GM12891 (cell line): ENCODE measurements at regions not wholly inside any gene's neighbourhood (a gene's known extent, or its start where the extent isn't known, plus 50 kb on each side); places are given as distances from the start of the nearest gene placed in this dataset.

Source experiments
- DNase-seq: peaks from one replicate; pipeline ENCODE4 v3.0.0; 2011; ENCODE audit warnings: low spot score; ENCODE audit not compliant: insufficient read length
- FAIRE-seq: peaks from 2 replicates; lab custom pipeline; 2011; peaks lifted over from hg19 to GRCh38; lab: Jason Lieb, UNC
- PAX5 ChIP-seq: IDR thresholded peaks from 2 replicates; pipeline ENCODE4 v1.6.1; 2011; ENCODE audit warnings: low read length, moderate library complexity, mild to moderate bottlenecking; ENCODE audit not compliant: insufficient read depth, severe bottlenecking
- POLR2A ChIP-seq: IDR thresholded peaks from 2 replicates; pipeline ENCODE4 v1.6.1; 2011; ENCODE audit warnings: low read depth, low read length, control low read depth
- POLR2AphosphoS5 ChIP-seq: IDR thresholded peaks from 2 replicates; pipeline ENCODE4 v1.6.1; 2011; ENCODE audit warnings: low read depth, low read length, control low read depth
- POU2F2 ChIP-seq: IDR thresholded peaks from 2 replicates; pipeline ENCODE4 v1.6.1; 2011; ENCODE audit warnings: low read depth, mild to moderate bottlenecking, control low read depth, low read length, moderate library complexity
- SPI1 ChIP-seq: IDR thresholded peaks from 2 replicates; pipeline ENCODE4 v1.6.1; 2011; ENCODE audit warnings: low read depth, low read length, control low read depth
- TAF1 ChIP-seq: IDR thresholded peaks from 2 replicates; pipeline ENCODE4 v1.6.1; 2011; ENCODE audit warnings: low read depth, low read length, control low read depth

GRCh38 chr5:92394936-92395335, 1011.8 kb upstream of the ARRDC3 start:
- TF ChIP-seq TAF1 (no peak), POU2F2 (no peak)
- FAIRE-seq (no peak), DNase-seq (no peak)

DNA sequence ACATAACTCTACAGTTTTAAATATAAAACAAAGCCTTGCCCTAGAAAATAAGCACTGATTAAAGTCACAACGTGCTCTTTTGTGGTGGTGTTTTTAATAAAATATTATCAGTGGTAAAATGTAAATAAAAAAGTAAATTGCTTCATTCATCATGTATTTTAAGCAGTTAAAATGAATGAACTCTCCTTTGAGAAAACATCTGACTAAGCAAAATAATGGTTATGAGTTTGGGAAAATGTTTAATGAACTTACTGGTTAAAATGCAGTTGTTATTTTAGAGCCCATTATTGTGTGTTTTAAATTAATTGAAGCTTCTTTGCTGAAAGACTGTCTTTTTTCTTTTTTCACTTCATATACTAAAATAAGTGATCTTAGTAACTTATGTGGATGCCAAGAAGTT, 1007.5 kb upstream of the ARRDC3 start:
- no peak for FAIRE-seq
- no peak for DNase-seq
- TF ChIP-seq POLR2A (no peak), SPI1 (no peak), PAX5 (no peak), TAF1 (no peak), POU2F2 (no peak), POLR2AphosphoS5 (no peak)

DNA sequence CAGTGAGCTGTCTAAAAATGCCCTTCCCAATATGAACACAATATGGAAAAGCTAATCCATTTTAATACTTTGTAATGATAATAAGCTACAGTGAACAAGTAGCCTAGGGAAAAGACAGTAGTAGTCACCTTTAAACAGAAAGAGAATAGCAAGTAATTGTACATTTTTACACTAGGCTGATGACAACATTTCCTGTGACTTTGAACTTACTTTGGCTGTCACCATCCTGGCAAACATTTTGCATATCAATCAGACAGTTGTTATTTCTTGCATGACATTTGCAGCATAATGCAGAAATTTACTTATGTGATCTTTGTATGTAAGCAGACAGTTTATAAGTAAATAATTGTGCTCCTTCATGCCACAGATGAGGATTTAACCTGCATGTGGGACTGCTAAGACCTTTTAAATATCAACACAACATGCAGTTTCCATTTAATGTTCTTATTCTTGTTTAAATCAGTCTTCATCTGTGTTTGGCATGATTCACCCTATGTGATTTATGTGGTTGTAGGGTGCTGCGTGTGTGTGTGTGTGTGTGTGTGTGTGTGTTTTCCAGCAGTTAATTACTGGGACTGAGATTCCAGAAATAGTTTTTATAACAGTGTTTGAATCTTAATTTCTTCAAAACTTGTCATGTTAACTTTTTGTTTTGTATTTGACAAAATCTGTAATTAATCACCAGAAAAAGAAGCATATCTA, 997.1 kb upstream of the ARRDC3 start:
- DNase-seq, result no peak
- FAIRE-seq, result no peak
- TF ChIP-seq POU2F2, result no peak
- TF ChIP-seq PAX5, result no peak
- no peak for TF ChIP-seq SPI1
- TF ChIP-seq TAF1, result no peak
- TF ChIP-seq POLR2AphosphoS5, result no peak
- no peak for TF ChIP-seq POLR2A

DNA sequence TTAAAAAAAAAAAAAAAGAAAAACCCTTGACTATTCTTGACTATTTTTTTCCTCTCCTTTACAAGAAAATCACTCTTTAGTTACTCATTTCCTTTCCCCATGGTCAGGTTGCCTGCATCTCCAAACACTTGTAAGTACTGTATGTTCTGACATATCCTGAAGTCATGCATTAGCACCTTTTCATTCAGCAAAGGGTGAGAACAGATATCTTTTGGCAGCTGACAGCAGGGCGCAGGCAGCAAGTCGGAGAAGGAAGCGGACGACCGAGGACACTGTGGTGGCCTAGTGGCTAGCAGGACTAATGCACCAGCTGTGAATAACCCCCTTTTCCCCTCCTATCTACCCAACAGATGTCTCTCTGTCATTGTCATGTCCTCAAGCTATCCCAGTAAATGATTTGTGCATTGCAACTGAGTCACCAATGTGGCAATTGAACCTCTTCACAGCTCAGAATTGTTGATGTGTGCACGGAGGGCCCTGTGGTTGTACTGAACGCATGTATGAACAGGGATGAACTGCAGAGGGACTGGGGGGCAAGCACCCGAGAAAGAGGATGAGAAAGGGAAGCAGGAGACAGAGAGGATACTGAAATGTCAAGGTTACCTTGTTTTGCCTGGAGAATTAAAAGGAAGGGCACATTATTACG, 996.0 kb upstream of the ARRDC3 start:
- TF ChIP-seq SPI1 (no peak), PAX5 (no peak), POLR2AphosphoS5 (no peak), POLR2A (no peak), POU2F2 (no peak), TAF1 (no peak)
- no peak for FAIRE-seq
- no peak for DNase-seq

GRCh38 chr5:92374859-92375258, 991.7 kb upstream of the ARRDC3 start:
- no peak for TF ChIP-seq SPI1
- no peak for TF ChIP-seq TAF1
- no peak for TF ChIP-seq PAX5
- TF ChIP-seq POLR2A, result no peak
- no peak for TF ChIP-seq POU2F2
- TF ChIP-seq POLR2AphosphoS5, result no peak
- FAIRE-seq (no peak), DNase-seq (no peak)

DNA sequence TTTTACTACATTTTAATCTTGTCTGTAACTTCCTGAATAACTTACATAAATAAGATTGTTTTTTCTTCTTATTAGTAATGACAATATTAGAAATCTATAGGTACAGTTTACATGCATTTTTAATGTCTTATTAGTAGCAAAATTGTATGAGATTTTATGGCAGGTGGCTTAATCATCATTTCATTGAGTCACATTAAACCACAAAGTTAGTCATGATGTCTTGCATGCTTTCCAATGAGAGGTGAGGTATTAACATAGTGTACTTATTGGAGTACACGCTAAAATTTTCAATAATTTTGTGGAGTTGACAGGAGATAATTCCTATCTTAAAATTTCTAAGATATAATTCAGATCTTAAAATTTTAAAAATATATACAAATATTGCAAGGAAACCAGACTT, 989.6 kb upstream of the ARRDC3 start:
- no peak for FAIRE-seq
- DNase-seq, result no peak
- TF ChIP-seq PAX5 (no peak), POU2F2 (no peak), TAF1 (no peak), SPI1 (no peak), POLR2A (no peak), POLR2AphosphoS5 (no peak)

DNA sequence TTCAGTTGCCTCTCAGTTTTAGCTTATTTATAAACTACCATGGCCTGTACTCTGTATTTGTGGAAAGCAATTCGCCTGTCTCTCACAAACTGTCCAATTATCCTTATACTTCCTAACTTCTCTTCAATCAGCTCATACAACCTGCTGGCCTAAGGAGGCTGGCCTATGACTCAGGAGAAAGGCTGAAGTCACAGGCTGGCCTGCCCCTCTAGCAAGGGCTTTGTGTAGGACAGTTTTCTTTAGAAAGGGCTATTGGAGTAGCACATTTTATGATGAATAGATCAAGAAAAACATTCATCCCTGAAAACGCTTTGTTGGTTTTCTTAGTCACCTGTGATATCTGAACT, 988.7 kb upstream of the ARRDC3 start:
- no peak for FAIRE-seq
- DNase-seq, result no peak
- no peak for TF ChIP-seq SPI1
- TF ChIP-seq PAX5, result no peak
- TF ChIP-seq TAF1, result no peak

DNA sequence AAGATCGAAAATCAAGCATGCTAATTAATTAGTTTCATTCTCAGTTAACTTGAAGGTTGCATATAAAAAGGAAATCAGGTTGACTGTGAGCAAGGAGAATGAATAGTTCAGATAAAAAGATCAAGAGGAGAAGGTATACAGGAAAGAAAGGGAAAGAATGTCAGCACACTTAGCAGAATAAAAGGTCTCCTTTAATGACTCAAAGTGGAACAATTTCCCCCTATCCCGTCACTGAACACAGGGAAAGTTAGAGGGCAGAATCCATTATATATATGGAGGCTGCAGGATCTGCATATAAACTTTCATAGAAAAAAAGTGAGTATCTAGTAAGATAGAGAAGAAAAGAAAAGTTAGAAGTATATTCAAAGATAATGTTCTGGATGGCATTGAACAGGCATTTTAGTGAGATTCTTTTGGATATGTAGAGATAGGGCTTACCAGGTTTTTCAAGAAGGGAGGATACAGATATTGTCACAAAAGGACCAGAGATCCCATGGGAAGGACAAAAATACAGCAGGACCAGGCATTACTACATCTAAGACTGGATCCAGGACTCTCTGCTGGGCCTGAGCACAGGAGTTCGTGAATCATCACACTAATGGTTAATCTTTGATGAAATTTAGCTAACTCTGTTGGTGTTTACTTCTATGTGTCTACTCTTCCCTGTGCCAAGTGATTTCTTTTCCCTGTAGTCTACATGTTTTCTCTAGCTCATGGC, 988.2 kb upstream of the ARRDC3 start:
- DNase-seq (no peak), FAIRE-seq (no peak)
- no peak for TF ChIP-seq SPI1

DNA sequence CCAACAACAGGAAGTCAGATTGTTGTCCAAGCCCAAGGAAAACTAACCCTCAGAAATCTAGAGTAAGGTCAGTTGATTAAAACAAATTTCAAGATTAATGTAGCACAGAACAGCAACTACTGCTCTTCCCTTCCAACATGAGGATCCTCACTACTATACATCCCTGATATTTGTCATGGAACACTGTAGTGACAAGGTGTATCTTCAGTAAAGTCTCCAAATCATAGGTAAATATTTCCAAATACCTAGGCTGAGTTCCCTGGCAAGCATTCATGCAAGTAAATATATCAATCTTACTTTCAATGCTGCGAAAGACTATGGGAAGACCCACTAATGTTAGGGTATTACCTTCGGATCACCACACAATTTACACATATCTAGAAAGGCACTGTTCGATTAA, 986.9 kb upstream of the ARRDC3 start:
- TF ChIP-seq SPI1 (no peak), POU2F2 (no peak), PAX5 (no peak), TAF1 (no peak), POLR2AphosphoS5 (no peak), POLR2A (no peak)
- no peak for DNase-seq
- no peak for FAIRE-seq

DNA sequence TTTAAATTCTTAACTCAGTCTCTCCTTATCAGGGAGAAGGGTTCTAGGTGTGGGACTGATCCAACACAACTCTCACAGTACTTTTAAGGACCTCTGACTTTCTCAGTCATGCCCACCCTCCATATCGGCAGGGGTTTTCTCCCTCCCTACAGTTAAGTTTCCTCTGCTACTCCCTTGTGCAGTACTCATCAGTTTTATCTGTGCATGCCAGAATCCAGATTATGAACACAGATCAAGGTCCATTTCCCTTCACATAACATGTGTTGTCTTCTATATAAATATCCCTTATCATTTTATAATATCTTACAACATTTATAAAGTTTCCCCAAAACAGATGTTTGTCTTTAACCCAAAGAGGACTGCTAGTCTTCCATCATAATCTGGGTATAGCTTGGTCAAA, 986.5 kb upstream of the ARRDC3 start:
- TF ChIP-seq SPI1 (no peak), TAF1 (no peak), POU2F2 (no peak), POLR2A (no peak), POLR2AphosphoS5 (no peak), PAX5 (no peak)
- DNase-seq (no peak), FAIRE-seq (no peak)
